WTC11 (cell line): ENCODE measurements at regions not wholly inside any gene's neighbourhood (a gene's known extent, or its start where the extent isn't known, plus 50 kb on each side); places are given as distances from the start of the nearest gene placed in this dataset.

Experiments
- ATAC-seq: fragments of 200-7000 bp; cut with Tn5 transposase; 2 replicates; pipeline ENCODE4 v1.10.0; 2021; ENCODE audit warnings: mild to moderate bottlenecking, moderate library complexity
- CTCF ChIA-PET: fragments of 300-600 bp; sonication (Branson Sonifier 250); formaldehyde crosslinking; loops from one replicate; lab custom pipeline; 2021; ENCODE audit warnings: antibody characterized with exemption; lab: Charles Lee
- POLR2A ChIA-PET: fragments of 350-600 bp; sonication (Branson Sonifier 250); formaldehyde crosslinking; loops from one replicate; lab custom pipeline; 2021; ENCODE audit warnings: antibody characterized with exemption; lab: Charles Lee
- DNase-seq: peaks from one replicate; pipeline ENCODE4 v3.0.0; 2021; ENCODE audit warnings: low spot score
- H3K27ac Mint-ChIP-seq: 2 replicates; pipeline ENCODE4 v1.8.0; 2021; ENCODE audit warnings: mixed read lengths
- H3K27me3 Mint-ChIP-seq: 2 replicates; pipeline ENCODE4 v1.8.0; 2021; ENCODE audit warnings: low read depth, mild to moderate bottlenecking, moderate library complexity, mixed read lengths
- H3K36me3 Mint-ChIP-seq: 2 replicates; pipeline ENCODE4 v1.8.0; 2021; ENCODE audit warnings: mixed read lengths
- H3K4me1 Mint-ChIP-seq: 2 replicates; pipeline ENCODE4 v1.8.0; 2022; ENCODE audit warnings: mixed read lengths
- H3K4me3 Mint-ChIP-seq: 2 replicates; pipeline ENCODE4 v1.8.0; 2021; ENCODE audit warnings: mild to moderate bottlenecking, moderate library complexity, mixed read lengths
- H3K9me3 Mint-ChIP-seq: 2 replicates; pipeline ENCODE4 v1.8.0; 2021; ENCODE audit warnings: mixed read lengths
- CBFB ChIP-seq: sonication (generic); formaldehyde crosslinking; IDR thresholded peaks from 2 replicates; pipeline ENCODE4 v1.8.1; 2022; ENCODE audit warnings: mild to moderate bottlenecking, low read depth, missing genetic modification reagents
- CREM ChIP-seq: sonication (generic); formaldehyde crosslinking; IDR thresholded peaks from 2 replicates; pipeline ENCODE4 v1.8.1; 2022; ENCODE audit warnings: mild to moderate bottlenecking, missing genetic modification reagents, moderate library complexity
- E2F1 ChIP-seq: sonication (generic); formaldehyde crosslinking; IDR thresholded peaks from 2 replicates; pipeline ENCODE4 v1.8.0; 2022; ENCODE audit warnings: mild to moderate bottlenecking, missing genetic modification reagents
- ETV6 ChIP-seq: sonication (generic); formaldehyde crosslinking; IDR thresholded peaks from 2 replicates; pipeline ENCODE4 v1.8.1; 2022; ENCODE audit warnings: mild to moderate bottlenecking, missing genetic modification reagents
- FOXK1 ChIP-seq: sonication (generic); formaldehyde crosslinking; IDR thresholded peaks from 2 replicates; pipeline ENCODE4 v1.8.0; 2022; ENCODE audit warnings: mild to moderate bottlenecking, moderate library complexity, missing genetic modification reagents
- GTF2I ChIP-seq: fragments of 250-450 bp; sonication (Bioruptor Pico); conservative IDR thresholded peaks from 2 replicates; pipeline ENCODE4 v1.4.0; 2021; ENCODE audit warnings: mild to moderate bottlenecking
- HMGA2 ChIP-seq: fragments of 250-450 bp; sonication (Bioruptor Pico); IDR thresholded peaks from 2 replicates; pipeline ENCODE4 v1.4.0; 2021; ENCODE audit warnings: mild to moderate bottlenecking, moderate library complexity
- MLX ChIP-seq: sonication (generic); formaldehyde crosslinking; IDR thresholded peaks from 2 replicates; pipeline ENCODE4 v1.8.1; 2023; ENCODE audit warnings: mild to moderate bottlenecking, missing genetic modification reagents, moderate library complexity
- NR1H2 ChIP-seq: sonication (generic); formaldehyde crosslinking; IDR thresholded peaks from 2 replicates; pipeline ENCODE4 v1.9.0; 2021; ENCODE audit warnings: mild to moderate bottlenecking, moderate library complexity, missing genetic modification reagents
- TCF7 ChIP-seq: sonication (generic); formaldehyde crosslinking; IDR thresholded peaks from 2 replicates; pipeline ENCODE4 v1.8.0; 2022; ENCODE audit warnings: mild to moderate bottlenecking, low read depth, missing genetic modification reagents, moderate library complexity
- TEAD4 ChIP-seq: sonication (generic); formaldehyde crosslinking; IDR thresholded peaks from 2 replicates; pipeline ENCODE4 v1.8.0; 2022; ENCODE audit warnings: mild to moderate bottlenecking, missing genetic modification reagents
- ZNF416 ChIP-seq: fragments of 250-450 bp; sonication (Bioruptor Pico); IDR thresholded peaks from 2 replicates; pipeline ENCODE4 v1.9.0; 2021; ENCODE audit warnings: mild to moderate bottlenecking, inconsistent platforms
- TF ChIP-seq, protein P1 (sequence below): sonication (generic); formaldehyde crosslinking; IDR thresholded peaks from 2 replicates; pipeline ENCODE4 v1.8.1; 2023; ENCODE audit warnings: mild to moderate bottlenecking, missing genetic modification reagents
- TF ChIP-seq, protein P2 (sequence below): sonication (generic); formaldehyde crosslinking; IDR thresholded peaks from 2 replicates; pipeline ENCODE4 v1.8.1; 2023; ENCODE audit warnings: mild to moderate bottlenecking, missing genetic modification reagents
- TF ChIP-seq, protein P3 (sequence below): sonication (generic); formaldehyde crosslinking; conservative IDR thresholded peaks from 2 replicates; pipeline ENCODE4 v1.8.1; 2022; ENCODE audit warnings: mild to moderate bottlenecking, missing genetic modification reagents
- TF ChIP-seq, protein P4 (sequence below): sonication (generic); formaldehyde crosslinking; IDR thresholded peaks from 2 replicates; pipeline ENCODE4 v1.8.1; 2022; ENCODE audit warnings: mild to moderate bottlenecking, missing genetic modification reagents, moderate library complexity, borderline replicate concordance

GRCh38 chr15:70236341-70237086 is 138.8 kb upstream of the TLE3 start (continued):
- TF ChIP-seq, protein P1, sequence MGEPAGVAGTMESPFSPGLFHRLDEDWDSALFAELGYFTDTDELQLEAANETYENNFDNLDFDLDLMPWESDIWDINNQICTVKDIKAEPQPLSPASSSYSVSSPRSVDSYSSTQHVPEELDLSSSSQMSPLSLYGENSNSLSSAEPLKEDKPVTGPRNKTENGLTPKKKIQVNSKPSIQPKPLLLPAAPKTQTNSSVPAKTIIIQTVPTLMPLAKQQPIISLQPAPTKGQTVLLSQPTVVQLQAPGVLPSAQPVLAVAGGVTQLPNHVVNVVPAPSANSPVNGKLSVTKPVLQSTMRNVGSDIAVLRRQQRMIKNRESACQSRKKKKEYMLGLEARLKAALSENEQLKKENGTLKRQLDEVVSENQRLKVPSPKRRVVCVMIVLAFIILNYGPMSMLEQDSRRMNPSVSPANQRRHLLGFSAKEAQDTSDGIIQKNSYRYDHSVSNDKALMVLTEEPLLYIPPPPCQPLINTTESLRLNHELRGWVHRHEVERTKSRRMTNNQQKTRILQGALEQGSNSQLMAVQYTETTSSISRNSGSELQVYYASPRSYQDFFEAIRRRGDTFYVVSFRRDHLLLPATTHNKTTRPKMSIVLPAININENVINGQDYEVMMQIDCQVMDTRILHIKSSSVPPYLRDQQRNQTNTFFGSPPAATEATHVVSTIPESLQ = no peak
- TF ChIP-seq, protein P2, sequence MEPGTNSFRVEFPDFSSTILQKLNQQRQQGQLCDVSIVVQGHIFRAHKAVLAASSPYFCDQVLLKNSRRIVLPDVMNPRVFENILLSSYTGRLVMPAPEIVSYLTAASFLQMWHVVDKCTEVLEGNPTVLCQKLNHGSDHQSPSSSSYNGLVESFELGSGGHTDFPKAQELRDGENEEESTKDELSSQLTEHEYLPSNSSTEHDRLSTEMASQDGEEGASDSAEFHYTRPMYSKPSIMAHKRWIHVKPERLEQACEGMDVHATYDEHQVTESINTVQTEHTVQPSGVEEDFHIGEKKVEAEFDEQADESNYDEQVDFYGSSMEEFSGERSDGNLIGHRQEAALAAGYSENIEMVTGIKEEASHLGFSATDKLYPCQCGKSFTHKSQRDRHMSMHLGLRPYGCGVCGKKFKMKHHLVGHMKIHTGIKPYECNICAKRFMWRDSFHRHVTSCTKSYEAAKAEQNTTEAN (CRISPR knock-in tag) = no peak
- no peak for TF ChIP-seq TEAD4 (CRISPR knock-in tag)
- TF ChIP-seq NR1H2 (CRISPR knock-in tag) = no peak

- DNase-seq = no peak
- H3K9me3 Mint-ChIP-seq = peaks cover 25% of the 10 kb centered on the region
- H3K4me1 Mint-ChIP-seq = no peaks in the 10 kb centered on the region
- peaks cover 6% of the 10 kb centered on the region for H3K27me3 Mint-ChIP-seq
- no peak overlapping the region for H3K4me3 Mint-ChIP-seq
- peaks cover 16% of the 10 kb centered on the region for H3K36me3 Mint-ChIP-seq
- no peak for TF ChIP-seq CREM
- TF ChIP-seq E2F1 = no peak
- TF ChIP-seq ETV6 (CRISPR knock-in tag) = no peak
- TF ChIP-seq, protein P3, sequence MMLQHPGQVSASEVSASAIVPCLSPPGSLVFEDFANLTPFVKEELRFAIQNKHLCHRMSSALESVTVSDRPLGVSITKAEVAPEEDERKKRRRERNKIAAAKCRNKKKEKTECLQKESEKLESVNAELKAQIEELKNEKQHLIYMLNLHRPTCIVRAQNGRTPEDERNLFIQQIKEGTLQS = no peak
- no peak for TF ChIP-seq FOXK1 (CRISPR knock-in tag)
- no peak for TF ChIP-seq CBFB (CRISPR knock-in tag)
- no peak for TF ChIP-seq GTF2I
- TF ChIP-seq, protein P1 = no peak
- no peak for TF ChIP-seq MLX
- TF ChIP-seq, protein P4, sequence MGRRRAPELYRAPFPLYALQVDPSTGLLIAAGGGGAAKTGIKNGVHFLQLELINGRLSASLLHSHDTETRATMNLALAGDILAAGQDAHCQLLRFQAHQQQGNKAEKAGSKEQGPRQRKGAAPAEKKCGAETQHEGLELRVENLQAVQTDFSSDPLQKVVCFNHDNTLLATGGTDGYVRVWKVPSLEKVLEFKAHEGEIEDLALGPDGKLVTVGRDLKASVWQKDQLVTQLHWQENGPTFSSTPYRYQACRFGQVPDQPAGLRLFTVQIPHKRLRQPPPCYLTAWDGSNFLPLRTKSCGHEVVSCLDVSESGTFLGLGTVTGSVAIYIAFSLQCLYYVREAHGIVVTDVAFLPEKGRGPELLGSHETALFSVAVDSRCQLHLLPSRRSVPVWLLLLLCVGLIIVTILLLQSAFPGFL (CRISPR knock-in tag) = no peak
- TF ChIP-seq TCF7 = no peak
- no peak for TF ChIP-seq HMGA2 (CRISPR knock-in tag)
- TF ChIP-seq ZNF416 = no peak
- H3K27ac Mint-ChIP-seq = no peak overlapping the region
- no peak for ATAC-seq
- ChIA-PET CTCF (no interaction called here), POLR2A (no interaction called here)
Observed at GRCh38 chr15:70235347-70235746, 137.6 kb upstream of the TLE3 start.
